Smooth muscle cell (in vitro differentiated cells): ENCODE measurements at regions not wholly inside any gene's neighbourhood (a gene's known extent, or its start where the extent isn't known, plus 50 kb on each side); places are given as distances from the start of the nearest gene placed in this dataset.
"Not testable (repeated sequence)": the region's sequence is repeated elsewhere in the genome, so short reads cannot be mapped to it uniquely, and the experiment has no call there.

Experiments
- DNase-seq: peaks from one replicate; lab custom pipeline; 2025; ENCODE audit not compliant: unreplicated experiment; lab: John Stamatoyannopoulos, UW
- H2AFZ ChIP-seq: fragments of 200-600 bp; sonication (generic); 2 replicates; pipeline ENCODE4 v1.6.0; 2016; ENCODE audit warnings: antibody characterized with exemption, low read depth, mild to moderate bottlenecking
- H3F3A ChIP-seq: fragments of 200-600 bp; sonication (generic); 2 replicates; pipeline ENCODE4 v1.6.0; 2017; ENCODE audit warnings: antibody characterized with exemption, low read depth
- H3K27ac ChIP-seq: fragments of 200-600 bp; sonication (generic); 2 replicates; pipeline ENCODE4 v1.5.1; 2016; ENCODE audit warnings: low read depth, mild to moderate bottlenecking
- H3K27me3 ChIP-seq: fragments of 200-600 bp; sonication (generic); 2 replicates; pipeline ENCODE4 v1.6.1; 2016; ENCODE audit warnings: low read depth, mild to moderate bottlenecking
- H3K36me3 ChIP-seq: fragments of 200-600 bp; sonication (generic); 2 replicates; pipeline ENCODE4 v1.5.1; 2016; ENCODE audit warnings: low read depth
- H3K4me1 ChIP-seq: fragments of 200-600 bp; sonication (generic); 2 replicates; pipeline ENCODE4 v1.5.1; 2016; ENCODE audit warnings: low read depth
- H3K4me2 ChIP-seq: fragments of 200-600 bp; sonication (generic); 2 replicates; pipeline ENCODE4 v1.6.0; 2016; ENCODE audit warnings: mild to moderate bottlenecking
- H3K4me3 ChIP-seq: fragments of 200-600 bp; sonication (generic); 2 replicates; pipeline ENCODE4 v1.5.1; 2016; ENCODE audit warnings: mild to moderate bottlenecking
- H3K79me2 ChIP-seq: fragments of 200-600 bp; sonication (generic); 2 replicates; pipeline ENCODE4 v1.6.0; 2016; ENCODE audit warnings: low read depth, mild to moderate bottlenecking
- H3K9ac ChIP-seq: fragments of 200-600 bp; sonication (generic); 2 replicates; pipeline ENCODE4 v1.6.0; 2016; ENCODE audit warnings: low read depth
- H3K9me3 ChIP-seq: fragments of 200-600 bp; sonication (generic); replicated peaks from 2 replicates; pipeline ENCODE4 v1.5.1; 2016; ENCODE audit warnings: low read depth
- H4K20me1 ChIP-seq: fragments of 200-600 bp; sonication (generic); 2 replicates; pipeline ENCODE4 v1.6.0; 2016; ENCODE audit warnings: low read depth
- CTCF ChIP-seq: fragments of 200-600 bp; sonication (generic); IDR thresholded peaks from 2 replicates; pipeline ENCODE4 v1.5.1; 2017; ENCODE audit warnings: borderline replicate concordance, mild to moderate bottlenecking, antibody characterized with exemption; ENCODE audit not compliant: insufficient read depth, poor library complexity, severe bottlenecking
- WGBS: methylation state at CpG from one replicate; pipeline ENCODE4 v1.1.7; 2016; ENCODE audit warnings: low lambda C conversion rate; 5-methylcytosine and 5-hydroxymethylcytosine counted together

GRCh38 chr4:67327245-67328017 is 217.9 kb downstream of the CENPC start:
- Histone ChIP-seq H3F3A (no peaks in the 10 kb centered on the region), H3K27ac (no peak overlapping the region), H3K4me1 (no peaks in the 10 kb centered on the region), H3K79me2 (no peaks in the 10 kb centered on the region), H3K4me3 (no peak overlapping the region), H3K9ac (no peak overlapping the region), H3K9me3 (no peaks in the 10 kb centered on the region), H3K4me2 (no peak overlapping the region), H3K36me3 (no peaks in the 10 kb centered on the region), H3K27me3 (peaks cover 8% of the 10 kb centered on the region), H2AFZ (no peak overlapping the region), H4K20me1 (no peaks in the 10 kb centered on the region)
- 9% methylated on average over 6 of the region's 6 CpGs for WGBS
- TF ChIP-seq CTCF = peak; percentile 93
- no peak for DNase-seq

- no peaks in the 10 kb centered on the region for H3K9me3 ChIP-seq
- H3K27me3 ChIP-seq = peaks cover 8% of the 10 kb centered on the region
- WGBS = 30% methylated on average over 2 of the region's 2 CpGs
- no peaks in the 10 kb centered on the region for H3K4me1 ChIP-seq
- DNase-seq = no peak
- no peaks in the 10 kb centered on the region for H3K79me2 ChIP-seq
- no peaks in the 10 kb centered on the region for H3K36me3 ChIP-seq
- H4K20me1 ChIP-seq = no peaks in the 10 kb centered on the region
- no peaks in the 10 kb centered on the region for H3F3A ChIP-seq
- H3K4me3 ChIP-seq = no peak overlapping the region
- no peak overlapping the region for H3K9ac ChIP-seq
- no peak overlapping the region for H3K27ac ChIP-seq
- TF ChIP-seq CTCF = no peak
- no peak overlapping the region for H3K4me2 ChIP-seq
- no peak overlapping the region for H2AFZ ChIP-seq
These were observed 219.5 kb downstream of the CENPC start for GRCh38 chr4:67325791-67326190.

GRCh38 chr4:67320645-67321044 is 224.7 kb downstream of the CENPC start:
- H3K79me2 ChIP-seq = no peaks in the 10 kb centered on the region
- no peak overlapping the region for H2AFZ ChIP-seq
- H3K4me1 ChIP-seq = no peaks in the 10 kb centered on the region
- TF ChIP-seq CTCF = no peak
- H3K27me3 ChIP-seq = no peaks in the 10 kb centered on the region
- no peaks in the 10 kb centered on the region for H3F3A ChIP-seq
- DNase-seq = no peak
- no peak overlapping the region for H3K9ac ChIP-seq
- H3K27ac ChIP-seq = no peak overlapping the region
- 56% methylated on average over 3 of the region's 3 CpGs for WGBS
- no peaks in the 10 kb centered on the region for H3K36me3 ChIP-seq
- H4K20me1 ChIP-seq = no peaks in the 10 kb centered on the region
- H3K4me2 ChIP-seq = no peak overlapping the region
- no peak overlapping the region for H3K4me3 ChIP-seq
- no peaks in the 10 kb centered on the region for H3K9me3 ChIP-seq

- H3K27ac ChIP-seq, H4K20me1 ChIP-seq, H3K79me2 ChIP-seq, H3K9ac ChIP-seq, H3K36me3 ChIP-seq, H3K9me3 ChIP-seq, H3K4me2 ChIP-seq, DNase-seq, H3F3A ChIP-seq, H3K4me3 ChIP-seq, H2AFZ ChIP-seq, H3K27me3 ChIP-seq, H3K4me1 ChIP-seq: not testable (repeated sequence)
- WGBS = 78% methylated on average over 6 of the region's 6 CpGs
These were observed 225.7 kb downstream of the CENPC start for GRCh38 chr4:67319607-67320006.

GRCh38 chr4:67300497-67301185 is 244.7 kb downstream of the CENPC start:
- H3K4me2 ChIP-seq, H3K4me3 ChIP-seq: not testable (repeated sequence)

More at GRCh38 chr4:67300497-67301185, 244.7 kb downstream of the CENPC start:
- not testable (repeated sequence) for H3F3A ChIP-seq, H3K9me3 ChIP-seq, H3K27me3 ChIP-seq, H3K27ac ChIP-seq, H3K79me2 ChIP-seq, H3K9ac ChIP-seq, H3K36me3 ChIP-seq, DNase-seq, H4K20me1 ChIP-seq, H3K4me1 ChIP-seq, H2AFZ ChIP-seq
- WGBS = 94% methylated on average over 11 of the region's 11 CpGs
